ENCODE measurements at regions not wholly inside any gene's neighbourhood (a gene's known extent, or its start where the extent isn't known, plus 50 kb on each side); places are given as distances from the start of the nearest gene placed in this dataset.

- Histone ChIP-seq H3K4me1 (ENCODE audit: control insufficient read depth, insufficient read depth, low read length) (no peaks in the 10 kb centered on the region), H3K9me3 (ENCODE audit: control insufficient read depth, low read length) (no peaks in the 10 kb centered on the region), H3K4me3 (ENCODE audit: low read length) (no peak overlapping the region), H3K36me3 (ENCODE audit: control insufficient read depth, insufficient read depth, low read length) (no peaks in the 10 kb centered on the region), H3K27me3 (ENCODE audit: control insufficient read depth, insufficient read depth, low read length) (peaks cover 5% of the 10 kb centered on the region), H3K9ac (ENCODE audit: low read length) (no peak overlapping the region)
Measured at GRCh38 chr6:165807249-165807960, 144.4 kb upstream of the PDE10A start.

DNA sequence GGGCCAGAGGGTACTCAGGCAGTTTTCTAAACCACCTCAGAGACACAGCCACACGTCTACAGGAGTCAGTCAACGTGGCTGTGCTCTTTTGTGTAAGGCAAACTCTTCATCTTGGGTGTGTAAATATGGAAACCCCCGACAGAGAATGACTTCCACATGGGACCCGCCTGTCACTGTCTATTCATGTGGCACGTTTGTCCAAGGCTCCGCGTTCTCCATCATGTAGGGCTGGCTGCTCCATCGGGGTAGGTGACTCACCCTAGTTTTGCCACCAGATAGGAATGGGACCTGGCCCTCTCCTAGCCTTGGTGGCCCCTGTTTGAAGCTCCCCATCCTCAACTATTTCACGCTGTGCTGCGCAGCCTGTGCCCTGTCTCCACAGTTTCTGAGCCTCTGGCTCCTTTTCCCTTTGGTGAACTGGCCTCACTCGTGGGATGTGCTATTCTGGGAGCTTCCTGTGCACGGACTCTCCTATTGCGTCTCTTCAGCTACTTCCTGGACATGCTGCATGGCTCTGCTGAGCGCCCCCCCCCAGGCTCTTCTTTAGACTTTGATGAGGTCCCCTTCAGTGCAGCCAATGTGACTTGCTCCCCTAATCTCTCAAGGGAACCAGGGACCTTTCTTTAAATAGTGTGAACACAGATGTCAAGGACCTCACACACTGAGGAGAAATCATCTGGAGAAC lies 143.2 kb upstream of the PDE10A start:
- H3K4me1 ChIP-seq (ENCODE audit: control insufficient read depth, insufficient read depth, low read length), result no peaks in the 10 kb centered on the region
- H3K4me3 ChIP-seq (ENCODE audit: low read length), result no peak overlapping the region
- no peaks in the 10 kb centered on the region for H3K36me3 ChIP-seq (ENCODE audit: control insufficient read depth, insufficient read depth, low read length)
- peaks cover 5% of the 10 kb centered on the region for H3K27me3 ChIP-seq (ENCODE audit: control insufficient read depth, insufficient read depth, low read length)
- no peaks in the 10 kb centered on the region for H3K9me3 ChIP-seq (ENCODE audit: control insufficient read depth, low read length)
- no peak overlapping the region for H3K9ac ChIP-seq (ENCODE audit: low read length)

DNA sequence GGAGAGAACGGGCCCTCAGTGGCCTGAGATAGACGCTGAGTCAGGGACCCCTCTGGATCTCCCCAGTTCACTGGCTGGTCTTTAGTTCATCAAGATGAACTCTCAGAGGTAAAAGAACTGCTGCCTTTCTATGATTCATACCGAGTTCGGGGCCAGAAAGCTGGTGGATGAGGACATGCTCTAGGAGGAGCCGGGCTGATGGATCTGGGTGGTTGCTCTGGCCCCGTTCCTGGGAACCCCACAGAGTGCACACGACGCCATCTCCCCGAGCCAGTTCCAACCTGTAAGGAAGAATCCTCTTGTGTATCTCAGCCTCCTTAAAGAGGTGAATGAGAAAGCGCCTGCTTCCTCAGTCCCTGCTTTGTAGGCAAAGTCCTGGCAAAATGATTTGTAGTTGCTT lies 142.6 kb upstream of the PDE10A start:
- peaks cover 5% of the 10 kb centered on the region for H3K27me3 ChIP-seq (ENCODE audit: control insufficient read depth, insufficient read depth, low read length)
- no peaks in the 10 kb centered on the region for H3K9me3 ChIP-seq (ENCODE audit: control insufficient read depth, low read length)
- H3K36me3 ChIP-seq (ENCODE audit: control insufficient read depth, insufficient read depth, low read length), result no peaks in the 10 kb centered on the region
- no peak overlapping the region for H3K9ac ChIP-seq (ENCODE audit: low read length)
- H3K4me3 ChIP-seq (ENCODE audit: low read length), result no peak overlapping the region
- H3K4me1 ChIP-seq (ENCODE audit: control insufficient read depth, insufficient read depth, low read length), result no peaks in the 10 kb centered on the region

DNA sequence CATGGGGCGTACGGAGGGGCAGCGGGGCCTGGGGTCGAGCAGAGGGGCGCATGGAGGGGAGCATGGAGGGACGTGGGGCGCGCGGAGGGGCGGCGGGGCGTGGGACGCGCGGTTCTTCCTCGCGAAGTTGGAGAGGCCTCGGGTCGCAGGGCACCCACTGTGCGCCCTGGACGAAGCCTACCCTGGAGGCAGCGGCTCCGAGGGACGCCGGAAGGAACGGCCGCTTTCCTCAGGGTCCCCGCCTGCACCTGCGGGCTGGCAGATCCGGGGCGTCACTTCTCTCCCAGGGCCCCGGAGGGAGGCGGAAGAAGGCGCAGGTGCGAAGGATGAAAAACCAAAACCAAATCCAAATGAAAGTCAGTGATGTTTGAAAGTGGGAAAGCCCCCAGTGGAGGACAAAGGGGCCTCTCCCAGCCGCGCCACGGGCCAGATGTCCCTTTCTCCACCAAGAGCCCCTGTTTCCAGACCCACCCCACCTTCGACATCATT lies 142.1 kb upstream of the PDE10A start:
- Histone ChIP-seq H3K9me3 (ENCODE audit: control insufficient read depth, low read length) (no peaks in the 10 kb centered on the region), H3K4me3 (ENCODE audit: low read length) (no peak overlapping the region), H3K36me3 (ENCODE audit: control insufficient read depth, insufficient read depth, low read length) (no peaks in the 10 kb centered on the region), H3K27me3 (ENCODE audit: control insufficient read depth, insufficient read depth, low read length) (peaks cover 5% of the 10 kb centered on the region), H3K9ac (ENCODE audit: low read length) (no peak overlapping the region), H3K4me1 (ENCODE audit: control insufficient read depth, insufficient read depth, low read length) (no peaks in the 10 kb centered on the region)

- Histone ChIP-seq H3K36me3 (ENCODE audit: control insufficient read depth, insufficient read depth, low read length) (no peaks in the 10 kb centered on the region), H3K4me3 (ENCODE audit: low read length) (no peak overlapping the region), H3K27me3 (ENCODE audit: control insufficient read depth, insufficient read depth, low read length) (peaks cover 5% of the 10 kb centered on the region), H3K9me3 (ENCODE audit: control insufficient read depth, low read length) (no peaks in the 10 kb centered on the region), H3K9ac (ENCODE audit: low read length) (no peak overlapping the region), H3K4me1 (ENCODE audit: control insufficient read depth, insufficient read depth, low read length) (no peaks in the 10 kb centered on the region)
Measured at GRCh38 chr6:165804331-165805066, 141.5 kb upstream of the PDE10A start.

- Histone ChIP-seq H3K9me3 (ENCODE audit: control insufficient read depth, low read length) (no peaks in the 10 kb centered on the region), H3K4me3 (ENCODE audit: low read length) (no peak overlapping the region), H3K27me3 (ENCODE audit: control insufficient read depth, insufficient read depth, low read length) (peaks cover 5% of the 10 kb centered on the region), H3K9ac (ENCODE audit: low read length) (no peak overlapping the region), H3K36me3 (ENCODE audit: control insufficient read depth, insufficient read depth, low read length) (no peaks in the 10 kb centered on the region), H3K4me1 (ENCODE audit: control insufficient read depth, insufficient read depth, low read length) (no peaks in the 10 kb centered on the region)
Measured at GRCh38 chr6:165800337-165800736, 137.3 kb upstream of the PDE10A start.

- no peak overlapping the region for H3K9ac ChIP-seq (ENCODE audit: low read length)
- no peak overlapping the region for H3K4me3 ChIP-seq (ENCODE audit: low read length)
- H3K27me3 ChIP-seq (ENCODE audit: control insufficient read depth, insufficient read depth, low read length), result no peaks in the 10 kb centered on the region
- no peaks in the 10 kb centered on the region for H3K4me1 ChIP-seq (ENCODE audit: control insufficient read depth, insufficient read depth, low read length)
- no peaks in the 10 kb centered on the region for H3K9me3 ChIP-seq (ENCODE audit: control insufficient read depth, low read length)
- H3K36me3 ChIP-seq (ENCODE audit: control insufficient read depth, insufficient read depth, low read length), result no peaks in the 10 kb centered on the region
Measured at GRCh38 chr6:165799391-165800153, 136.5 kb upstream of the PDE10A start.

GRCh38 chr6:165798991-165799390 lies 135.9 kb upstream of the PDE10A start:
- no peaks in the 10 kb centered on the region for H3K27me3 ChIP-seq (ENCODE audit: control insufficient read depth, insufficient read depth, low read length)
- no peak overlapping the region for H3K9ac ChIP-seq (ENCODE audit: low read length)
- H3K9me3 ChIP-seq (ENCODE audit: control insufficient read depth, low read length), result no peaks in the 10 kb centered on the region
- H3K36me3 ChIP-seq (ENCODE audit: control insufficient read depth, insufficient read depth, low read length), result no peaks in the 10 kb centered on the region
- H3K4me1 ChIP-seq (ENCODE audit: control insufficient read depth, insufficient read depth, low read length), result no peaks in the 10 kb centered on the region
- no peak overlapping the region for H3K4me3 ChIP-seq (ENCODE audit: low read length)

GRCh38 chr6:165794179-165794601 lies 131.1 kb upstream of the PDE10A start:
- no peaks in the 10 kb centered on the region for H3K27me3 ChIP-seq (ENCODE audit: control insufficient read depth, insufficient read depth, low read length)
- no peaks in the 10 kb centered on the region for H3K9me3 ChIP-seq (ENCODE audit: control insufficient read depth, low read length)
- H3K9ac ChIP-seq (ENCODE audit: low read length), result no peak overlapping the region
- H3K36me3 ChIP-seq (ENCODE audit: control insufficient read depth, insufficient read depth, low read length), result no peaks in the 10 kb centered on the region
- H3K4me1 ChIP-seq (ENCODE audit: control insufficient read depth, insufficient read depth, low read length), result no peaks in the 10 kb centered on the region
- H3K4me3 ChIP-seq (ENCODE audit: low read length), result no peak overlapping the region

GRCh38 chr6:165793287-165793825 lies 130.3 kb upstream of the PDE10A start:
- Histone ChIP-seq H3K4me1 (ENCODE audit: control insufficient read depth, insufficient read depth, low read length) (no peaks in the 10 kb centered on the region), H3K36me3 (ENCODE audit: control insufficient read depth, insufficient read depth, low read length) (no peaks in the 10 kb centered on the region), H3K9me3 (ENCODE audit: control insufficient read depth, low read length) (no peaks in the 10 kb centered on the region), H3K27me3 (ENCODE audit: control insufficient read depth, insufficient read depth, low read length) (no peaks in the 10 kb centered on the region), H3K9ac (ENCODE audit: low read length) (no peak overlapping the region), H3K4me3 (ENCODE audit: low read length) (no peak overlapping the region)

- Histone ChIP-seq H3K4me1 (ENCODE audit: control insufficient read depth, insufficient read depth, low read length) (no peaks in the 10 kb centered on the region), H3K36me3 (ENCODE audit: control insufficient read depth, insufficient read depth, low read length) (no peaks in the 10 kb centered on the region), H3K4me3 (ENCODE audit: low read length) (no peak overlapping the region), H3K9ac (ENCODE audit: low read length) (no peak overlapping the region), H3K27me3 (ENCODE audit: control insufficient read depth, insufficient read depth, low read length) (no peaks in the 10 kb centered on the region), H3K9me3 (ENCODE audit: control insufficient read depth, low read length) (no peaks in the 10 kb centered on the region)
Measured at GRCh38 chr6:165791876-165792437, 128.9 kb upstream of the PDE10A start.
